GM12872 (cell line): ENCODE measurements at regions not wholly inside any gene's neighbourhood (a gene's known extent, or its start where the extent isn't known, plus 50 kb on each side); places are given as distances from the start of the nearest gene placed in this dataset.

Experiments used
- CTCF ChIP-seq: IDR thresholded peaks from 3 replicates; pipeline ENCODE4 v1.5.1; 2011; ENCODE audit warnings: low read depth, mild to moderate bottlenecking, low read length, moderate library complexity; ENCODE audit not compliant: insufficient read depth

DNA sequence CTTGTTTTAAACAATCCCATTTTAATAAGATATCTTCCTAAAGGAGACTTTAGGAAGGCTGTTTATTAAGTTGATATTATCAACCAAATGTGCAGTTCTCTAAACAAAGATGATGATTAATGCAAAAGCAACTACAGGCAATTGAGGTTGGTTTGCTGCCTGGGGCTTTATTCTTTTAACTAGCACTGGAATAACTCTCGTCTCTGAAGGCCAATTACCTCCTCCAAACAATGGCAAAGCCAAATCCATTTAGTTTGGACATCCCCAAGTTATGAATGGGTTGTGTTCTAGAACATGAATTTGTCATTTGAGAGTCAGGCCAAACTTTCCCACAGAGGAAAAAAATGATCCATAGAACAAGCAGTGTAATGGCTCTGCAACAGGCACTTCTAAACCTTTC, 114.1 kb downstream of the SLC16A9 start:
- TF ChIP-seq CTCF, result no peak

DNA sequence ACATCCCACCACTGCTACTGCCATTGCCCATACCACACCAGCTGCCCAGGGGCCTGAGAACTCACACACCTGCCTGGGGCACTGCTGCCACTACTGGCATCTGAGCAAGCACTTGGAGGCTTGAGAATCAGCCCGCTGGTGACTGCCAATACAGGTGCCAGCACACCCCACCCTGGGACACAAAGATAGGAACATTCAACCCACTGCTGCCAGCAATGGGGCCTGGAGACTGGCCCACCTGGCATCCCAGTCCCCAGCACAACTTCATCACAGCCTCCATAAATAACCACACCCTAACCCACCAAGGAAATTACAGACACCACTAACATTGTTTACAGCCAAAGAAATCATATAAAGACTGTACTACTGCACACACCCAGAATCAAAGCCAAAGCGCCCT, 115.9 kb downstream of the SLC16A9 start:
- no peak for TF ChIP-seq CTCF

DNA sequence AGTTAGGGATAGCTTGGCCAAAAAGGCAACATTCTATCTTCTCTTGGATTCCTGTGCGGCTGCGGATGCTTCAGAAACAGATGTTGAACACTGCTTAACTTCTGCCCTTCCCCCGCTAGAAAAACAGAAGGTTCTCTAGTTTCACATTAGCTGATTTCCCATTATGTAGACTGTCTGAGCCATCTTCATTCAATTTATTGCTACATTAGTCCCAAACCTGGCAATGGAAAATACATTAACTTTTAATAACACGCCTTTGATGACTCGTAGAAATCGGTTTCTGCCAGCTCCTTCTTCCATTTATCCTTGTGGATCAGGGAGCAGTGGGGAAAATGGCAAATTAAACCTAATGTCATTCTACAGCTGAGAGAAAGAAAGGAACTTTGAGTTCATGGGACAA, 119.9 kb downstream of the SLC16A9 start:
- no peak for TF ChIP-seq CTCF

- no peak for TF ChIP-seq CTCF
Measured at GRCh38 chr10:59588791-59589190, 120.9 kb downstream of the SLC16A9 start.

DNA sequence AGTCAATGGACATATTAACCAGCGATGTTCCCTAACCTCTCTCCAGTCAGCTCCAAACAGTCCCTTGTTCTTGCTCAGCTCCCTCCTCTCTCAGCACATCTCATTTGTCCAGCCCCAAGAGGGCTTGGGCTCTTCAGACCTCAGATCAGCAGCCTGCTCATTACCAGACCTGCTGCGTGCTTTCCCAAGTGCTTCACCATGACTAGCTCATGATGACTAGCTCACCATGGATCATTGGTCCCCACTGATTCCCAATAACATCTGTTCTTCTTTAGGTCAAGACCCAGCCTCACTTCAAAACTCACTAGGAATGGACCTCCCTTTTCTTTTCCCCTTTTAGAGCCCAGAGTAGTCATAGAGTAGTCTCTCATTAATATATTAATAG, 121.9 kb downstream of the SLC16A9 start:
- TF ChIP-seq CTCF, result no peak

DNA sequence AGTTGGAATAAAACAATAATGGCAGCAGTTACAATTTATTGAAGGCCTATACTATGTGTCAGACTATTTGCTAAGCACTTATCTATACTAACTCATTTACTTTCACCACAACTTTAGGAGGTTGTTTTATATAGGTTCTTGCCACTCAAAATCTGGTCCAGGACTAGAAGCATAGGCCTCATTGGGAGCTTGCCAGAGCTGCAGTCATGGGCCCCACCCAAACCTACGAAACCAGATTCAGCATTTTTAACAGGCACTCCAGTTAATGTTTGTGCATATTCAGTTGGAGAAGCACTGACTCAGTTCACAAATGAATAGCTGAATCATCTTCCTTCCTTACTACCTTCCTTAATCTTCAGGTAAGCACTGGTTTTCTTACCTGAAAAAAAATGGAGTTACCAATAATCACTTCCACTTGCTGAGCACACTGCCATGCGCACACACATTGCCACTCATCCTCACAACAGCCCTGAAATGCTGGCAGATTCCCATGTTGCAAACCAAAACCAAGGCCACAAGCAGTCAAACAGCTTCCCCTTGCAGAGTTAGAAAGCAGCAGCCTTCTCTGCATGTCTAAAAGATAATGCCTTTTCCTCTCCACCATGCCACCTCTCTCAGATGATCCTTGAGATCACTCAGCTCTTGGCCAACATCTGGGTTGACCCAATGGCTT, 122.4 kb downstream of the SLC16A9 start:
- no peak for TF ChIP-seq CTCF

- TF ChIP-seq CTCF, result no peak
Measured at GRCh38 chr10:59586407-59586891, 123.2 kb downstream of the SLC16A9 start.
